ENCODE measurements at regions not wholly inside any gene's neighbourhood (a gene's known extent, or its start where the extent isn't known, plus 50 kb on each side); places are given as distances from the start of the nearest gene placed in this dataset.

DNA sequence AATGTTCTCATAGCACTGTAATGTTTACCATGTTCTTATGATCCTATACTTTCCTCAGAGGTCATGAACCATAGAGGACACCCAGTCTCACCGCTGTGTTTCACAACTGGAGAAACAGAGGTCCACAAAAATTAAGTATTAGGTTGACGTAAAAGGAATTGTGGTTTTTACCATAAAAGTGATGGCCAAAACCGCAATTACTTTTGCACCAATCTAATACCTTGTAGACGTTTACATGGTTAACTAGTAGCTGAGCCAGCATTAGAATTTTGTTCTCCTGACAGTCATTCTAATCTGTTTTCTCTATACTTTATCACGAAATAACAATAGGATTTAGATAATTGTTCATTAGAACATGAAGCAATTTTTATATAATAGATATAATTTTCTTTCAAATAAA, 763.4 kb upstream of the ARGLU1 start:
- DNase-seq (ENCODE audit: low read depth in 2 of 2) = no peak

DNA sequence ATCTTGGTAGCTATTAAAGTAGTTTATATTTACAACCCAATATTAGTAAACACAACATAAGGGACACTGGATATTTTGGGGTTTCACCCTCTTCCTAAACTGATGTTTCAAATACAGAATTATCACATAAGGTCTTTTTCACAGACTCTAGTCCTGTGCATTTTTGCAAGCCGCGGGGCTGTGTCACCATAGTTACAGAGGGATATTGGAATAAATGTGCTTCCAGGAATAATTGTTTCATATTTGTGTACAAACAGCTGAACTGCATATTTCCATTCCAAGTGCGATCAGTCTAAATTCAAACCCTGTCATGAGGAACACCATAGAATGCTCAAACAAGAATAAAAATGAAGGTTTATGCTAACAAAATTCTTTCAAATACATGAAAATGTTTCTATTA, 762.5 kb upstream of the ARGLU1 start:
- no peak for DNase-seq (ENCODE audit: low read depth in 2 of 2)

DNA sequence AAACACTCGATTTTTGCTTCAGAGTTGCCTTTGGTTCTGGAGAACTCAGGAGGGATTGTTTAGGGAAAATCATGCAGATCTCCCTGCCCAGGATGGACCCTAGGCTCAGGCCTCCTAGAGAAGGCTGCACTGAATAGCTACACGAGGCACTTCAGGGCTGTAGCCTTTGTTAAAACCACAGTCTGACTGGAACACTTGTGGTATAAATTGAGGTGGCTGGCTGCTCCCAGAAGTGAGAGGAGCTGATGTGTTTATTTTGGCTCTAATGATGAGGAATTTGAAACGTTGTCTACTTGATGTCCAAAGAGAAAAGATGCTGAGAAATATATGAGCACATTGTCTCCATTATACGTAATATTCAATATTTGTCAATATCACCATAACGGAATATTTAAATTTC, 762.1 kb upstream of the ARGLU1 start:
- no peak for DNase-seq (ENCODE audit: low read depth in 2 of 2)

DNA sequence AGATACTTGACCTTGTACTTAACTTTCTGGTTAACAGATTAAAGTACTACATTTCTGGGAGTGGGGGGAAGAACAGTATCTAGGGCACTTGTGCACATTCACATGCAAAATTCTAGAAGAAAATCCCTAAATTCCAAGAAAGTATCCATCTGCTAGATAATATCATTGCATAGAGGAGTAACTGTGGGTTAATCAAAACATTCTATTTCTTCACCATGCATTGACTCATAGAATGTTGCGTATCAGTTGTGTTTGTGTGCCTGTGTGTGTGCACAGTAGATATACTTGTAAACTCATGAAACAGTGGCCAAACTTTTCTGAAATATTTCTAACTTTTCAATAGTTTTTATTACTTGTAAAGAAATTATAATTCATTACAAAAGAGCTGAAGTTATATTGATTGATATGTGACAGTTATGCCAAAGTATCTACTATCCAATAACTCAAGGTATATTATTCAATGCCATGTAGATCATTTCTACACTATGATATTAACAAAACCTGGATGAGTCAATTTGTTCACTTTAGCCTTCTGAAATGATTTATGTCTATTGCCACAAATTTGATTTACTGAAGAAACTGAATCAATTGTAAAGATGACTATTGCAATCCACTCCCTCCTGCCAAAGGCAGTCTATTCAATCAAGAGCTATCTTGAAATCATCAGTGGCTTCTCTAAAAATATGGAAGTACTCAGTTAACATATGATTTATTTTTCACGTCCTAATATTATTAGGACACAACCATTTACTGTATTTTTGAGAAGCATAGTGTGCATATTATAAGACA, 756.7 kb upstream of the ARGLU1 start:
- no peak for DNase-seq (ENCODE audit: low read depth in 2 of 2)

DNA sequence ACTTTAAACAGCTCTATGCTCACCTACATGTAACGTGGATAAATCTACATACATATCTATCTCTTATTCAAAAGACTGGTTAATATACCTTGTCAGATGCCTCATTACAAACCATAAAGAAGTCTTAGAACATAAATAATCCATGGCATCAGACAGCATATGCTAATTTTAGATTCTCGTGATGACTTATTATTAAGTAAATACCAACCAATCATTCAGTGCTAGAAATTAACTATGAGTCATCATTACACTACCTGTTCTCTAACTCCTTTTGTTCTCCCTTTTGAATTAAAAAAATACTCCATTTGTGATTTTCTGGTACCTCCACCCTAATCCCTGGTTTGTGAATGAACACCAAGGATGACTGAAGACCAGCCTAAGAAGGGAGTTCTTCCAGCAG, 754.3 kb upstream of the ARGLU1 start:
- no peak for DNase-seq (ENCODE audit: low read depth in 2 of 2)

DNA sequence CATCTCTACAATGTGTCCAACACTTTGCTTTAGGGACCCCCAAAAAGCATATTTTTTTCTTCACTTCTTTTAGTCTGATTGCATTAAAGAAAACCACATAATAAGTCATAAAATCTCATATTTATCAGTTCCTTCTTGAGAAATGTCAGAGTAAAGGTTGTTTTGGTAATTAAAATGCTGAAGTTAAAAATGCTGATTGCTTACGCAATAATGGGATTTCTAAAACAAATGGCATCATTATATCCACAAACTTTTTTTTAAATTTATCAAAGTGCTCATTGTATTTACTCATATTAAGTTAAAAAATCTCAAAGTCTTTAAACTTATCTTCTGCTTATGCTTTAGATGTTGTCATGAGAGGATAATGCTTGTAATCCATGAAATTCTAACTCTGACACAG, 737.2 kb upstream of the ARGLU1 start:
- no peak for DNase-seq (ENCODE audit: low read depth in 2 of 2)

DNA sequence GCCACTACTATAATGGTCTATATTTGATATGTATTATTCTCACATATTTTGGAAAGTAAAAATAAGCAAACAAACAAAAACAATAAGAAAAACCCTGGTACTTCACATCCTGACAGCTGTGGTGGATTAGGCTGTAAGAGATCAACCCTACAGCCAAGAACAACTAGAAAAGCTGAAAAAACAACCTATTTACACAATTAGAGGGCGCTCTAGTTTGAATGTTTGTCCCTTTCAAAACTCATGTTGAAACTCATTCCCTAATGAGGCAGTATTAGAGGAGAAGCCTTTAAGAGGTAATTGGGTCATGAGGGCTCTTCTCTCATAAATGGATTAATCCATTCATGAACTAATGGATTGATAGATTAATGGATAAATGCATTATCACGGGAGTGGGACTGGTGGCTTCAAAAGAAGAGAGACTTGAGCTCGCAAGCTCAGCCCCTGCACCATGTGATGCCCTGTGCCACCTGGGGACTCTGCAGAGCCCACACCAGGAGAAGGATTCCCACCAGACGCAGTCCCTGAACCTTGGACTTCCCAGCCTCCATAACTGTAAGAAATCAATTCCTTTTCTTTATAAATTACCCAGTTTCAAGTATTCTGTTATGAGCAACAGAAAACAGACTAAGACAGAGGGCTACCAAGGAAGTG, 733.9 kb upstream of the ARGLU1 start:
- DNase-seq (ENCODE audit: low read depth in 2 of 2) = no peak

DNA sequence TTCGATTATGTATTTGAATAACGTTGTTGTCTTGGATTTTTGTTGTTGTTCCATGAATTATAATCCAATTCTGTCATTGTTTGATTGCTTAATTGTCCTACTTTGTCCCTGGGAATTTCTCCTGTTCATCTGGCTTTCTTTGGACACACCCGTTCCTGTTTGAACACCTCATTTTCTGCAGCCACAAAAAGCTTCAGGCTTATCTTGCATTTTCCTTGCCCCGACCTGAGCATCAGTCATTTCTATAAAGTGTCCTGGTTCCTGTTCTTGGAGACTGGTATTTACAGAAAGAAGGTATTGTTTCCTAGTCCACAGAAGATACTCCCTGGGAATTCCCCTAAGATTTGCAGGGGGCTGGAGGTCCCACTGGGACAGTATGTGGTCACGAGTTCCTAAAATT, 731.8 kb upstream of the ARGLU1 start:
- no peak for DNase-seq (ENCODE audit: low read depth in 2 of 2)

DNA sequence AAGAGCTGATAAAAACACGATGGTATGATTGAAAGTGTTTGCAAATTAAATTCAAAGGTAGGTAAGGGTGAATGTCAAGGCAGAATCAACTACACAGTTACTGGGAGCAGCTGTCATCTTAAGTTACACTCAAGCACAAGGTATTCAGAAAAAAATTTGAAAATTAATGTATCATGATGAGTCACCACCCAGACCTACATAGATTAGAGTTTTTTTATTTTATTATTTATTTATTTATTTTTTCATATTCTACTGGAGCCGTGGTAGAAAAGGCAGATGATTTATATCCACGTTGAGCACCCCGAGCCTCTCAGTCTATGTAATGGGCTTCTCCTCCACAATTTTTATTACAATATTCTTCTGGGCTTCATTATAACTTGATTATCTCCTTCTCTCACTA, 728.9 kb upstream of the ARGLU1 start:
- DNase-seq (ENCODE audit: low read depth in 2 of 2) = no peak

DNA sequence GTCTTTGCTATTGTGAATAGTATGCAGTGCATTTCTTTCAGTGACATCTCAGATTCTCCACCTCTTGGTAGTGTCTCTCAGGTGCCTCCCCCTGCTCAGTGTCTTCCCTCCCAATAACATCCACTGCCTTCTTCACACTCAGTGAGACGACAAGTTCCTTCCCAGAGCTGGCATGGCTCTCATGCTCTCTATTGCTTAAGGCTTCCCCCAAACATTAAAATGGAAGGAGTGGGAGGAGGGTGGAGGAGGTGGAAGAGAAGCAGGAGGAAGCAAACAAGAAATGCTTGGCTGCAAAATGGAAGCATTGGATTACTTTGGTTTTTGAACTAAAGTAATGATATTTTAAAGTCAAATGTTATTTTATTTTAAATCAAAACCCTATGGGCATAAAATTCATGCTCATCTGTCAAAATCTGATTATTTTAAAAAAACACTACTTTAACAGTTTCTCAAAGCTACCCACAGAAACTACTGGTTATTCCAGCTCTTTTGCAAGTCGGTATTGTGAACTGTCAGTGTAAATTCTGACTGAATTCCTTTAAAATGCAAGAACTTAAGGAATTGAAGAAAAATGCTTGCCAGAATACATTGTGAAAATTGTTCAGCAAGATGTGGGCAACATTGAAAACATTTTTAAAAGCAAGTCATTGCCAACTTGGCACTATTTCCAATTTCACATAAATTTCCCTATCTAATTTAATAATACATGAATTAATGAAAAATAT, 727.6 kb upstream of the ARGLU1 start:
- DNase-seq (ENCODE audit: low read depth in 2 of 2) = no peak

DNA sequence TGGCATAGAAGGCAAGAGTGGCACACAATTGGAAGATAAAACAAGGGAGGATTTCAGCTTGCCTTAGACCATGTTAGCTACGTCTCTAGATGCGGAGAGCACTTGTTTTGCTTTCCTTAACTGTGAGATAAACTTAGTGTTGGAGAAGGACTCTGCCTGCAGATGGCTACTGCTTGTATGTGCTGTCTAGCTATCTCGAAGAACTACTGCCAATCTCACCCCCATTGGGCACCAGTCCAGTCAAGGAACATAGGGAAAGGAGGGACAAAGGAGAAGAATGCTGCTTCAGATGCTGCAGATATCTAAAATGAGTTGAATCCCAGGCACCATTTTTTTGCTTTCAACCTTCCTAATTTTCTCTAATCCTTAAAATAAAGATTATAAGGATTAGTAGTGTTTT, 726.0 kb upstream of the ARGLU1 start:
- no peak for DNase-seq (ENCODE audit: low read depth in 2 of 2)

DNA sequence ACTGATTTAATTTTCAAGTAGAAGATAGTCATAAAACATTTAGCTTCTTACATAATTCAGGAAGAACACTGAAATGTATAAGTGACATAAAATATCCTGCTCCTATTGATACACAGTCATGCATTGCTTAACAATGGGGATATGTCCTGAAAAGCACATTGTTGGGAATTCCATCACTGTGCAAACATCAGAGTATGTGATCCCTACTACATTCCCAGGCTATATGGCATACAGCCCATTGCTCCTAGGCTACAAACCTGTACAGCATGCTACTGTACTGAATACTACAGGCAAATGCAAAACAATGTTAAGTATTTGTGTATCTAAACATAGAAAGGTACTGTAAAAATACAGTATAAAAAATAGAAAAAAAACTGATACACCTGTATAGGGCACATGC, 723.9 kb upstream of the ARGLU1 start:
- DNase-seq (ENCODE audit: low read depth in 2 of 2) = no peak

DNA sequence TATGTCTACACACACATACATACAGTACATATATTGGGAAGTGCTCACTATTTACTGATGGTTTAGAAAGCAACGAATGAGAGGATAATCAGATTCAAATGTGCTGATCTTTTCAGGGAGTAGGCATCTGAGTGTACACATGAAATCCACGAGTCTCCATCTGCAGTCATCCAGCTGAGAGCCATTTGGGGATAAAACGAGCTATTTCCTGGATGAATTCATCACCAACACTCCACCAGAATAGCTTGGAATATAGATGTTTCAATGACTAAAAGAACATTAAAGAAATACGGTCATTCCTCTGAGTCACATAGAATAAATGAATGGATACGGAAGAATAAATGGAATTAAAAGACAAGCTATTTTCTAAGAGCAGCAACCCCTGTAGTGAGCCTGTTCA, 721.6 kb upstream of the ARGLU1 start:
- no peak for DNase-seq (ENCODE audit: low read depth in 2 of 2)

DNA sequence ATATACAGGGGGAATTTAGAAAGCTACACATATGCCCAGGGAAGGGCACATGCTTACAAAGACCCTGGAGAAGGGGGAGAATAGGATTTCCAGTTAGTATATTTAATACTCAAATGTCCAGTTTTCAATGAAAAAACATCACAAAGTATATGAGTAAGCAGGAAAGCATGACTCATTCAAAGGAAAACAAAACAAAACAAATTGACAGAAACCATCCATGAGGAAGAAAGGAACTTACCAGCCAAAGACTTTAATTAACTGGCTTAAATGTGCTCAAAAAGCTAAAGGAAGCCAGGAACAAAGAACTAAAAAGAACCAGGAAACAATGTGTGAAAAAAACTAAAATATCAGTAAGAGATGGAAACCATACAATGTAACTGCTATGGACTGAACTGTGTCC, 716.2 kb upstream of the ARGLU1 start:
- DNase-seq (ENCODE audit: low read depth in 2 of 2) = no peak

DNA sequence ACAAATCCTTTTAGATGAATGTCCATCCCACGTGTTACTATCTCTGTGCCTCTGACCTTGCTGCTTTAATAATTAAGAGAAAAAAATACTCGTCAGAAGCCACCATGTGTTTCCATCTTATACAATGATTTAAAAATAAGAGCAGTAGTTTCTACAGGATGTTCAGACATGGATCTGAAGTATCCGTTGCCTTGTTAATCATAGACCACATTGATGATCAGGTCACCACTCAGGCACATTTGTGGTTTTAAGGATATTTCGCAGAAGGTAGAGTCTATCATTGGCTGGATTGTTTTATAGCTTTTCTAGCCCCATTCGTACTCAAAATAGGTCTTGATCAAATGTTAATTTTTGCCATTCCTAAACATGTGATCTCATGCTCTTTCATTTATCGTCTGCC, 710.0 kb upstream of the ARGLU1 start:
- DNase-seq (ENCODE audit: low read depth in 2 of 2) = no peak

DNA sequence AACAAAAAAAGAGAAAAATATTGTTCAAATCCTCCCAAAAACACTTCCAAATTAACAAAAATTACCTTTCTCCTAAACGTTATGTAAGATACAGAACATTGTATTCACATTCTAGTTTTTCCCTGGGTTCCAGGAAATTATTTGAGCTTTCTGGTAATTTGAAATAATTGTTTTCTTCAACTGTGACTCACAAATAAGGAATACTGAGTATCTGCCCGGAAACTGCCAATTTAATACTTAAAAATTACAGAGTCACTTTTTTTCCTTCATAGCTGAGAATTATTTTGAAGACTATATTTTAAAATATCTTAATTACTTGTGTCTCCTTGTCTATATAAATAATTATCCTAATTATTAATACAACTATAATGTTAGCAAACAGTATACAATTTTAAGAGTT, 709.0 kb upstream of the ARGLU1 start:
- no peak for DNase-seq (ENCODE audit: low read depth in 2 of 2)

DNA sequence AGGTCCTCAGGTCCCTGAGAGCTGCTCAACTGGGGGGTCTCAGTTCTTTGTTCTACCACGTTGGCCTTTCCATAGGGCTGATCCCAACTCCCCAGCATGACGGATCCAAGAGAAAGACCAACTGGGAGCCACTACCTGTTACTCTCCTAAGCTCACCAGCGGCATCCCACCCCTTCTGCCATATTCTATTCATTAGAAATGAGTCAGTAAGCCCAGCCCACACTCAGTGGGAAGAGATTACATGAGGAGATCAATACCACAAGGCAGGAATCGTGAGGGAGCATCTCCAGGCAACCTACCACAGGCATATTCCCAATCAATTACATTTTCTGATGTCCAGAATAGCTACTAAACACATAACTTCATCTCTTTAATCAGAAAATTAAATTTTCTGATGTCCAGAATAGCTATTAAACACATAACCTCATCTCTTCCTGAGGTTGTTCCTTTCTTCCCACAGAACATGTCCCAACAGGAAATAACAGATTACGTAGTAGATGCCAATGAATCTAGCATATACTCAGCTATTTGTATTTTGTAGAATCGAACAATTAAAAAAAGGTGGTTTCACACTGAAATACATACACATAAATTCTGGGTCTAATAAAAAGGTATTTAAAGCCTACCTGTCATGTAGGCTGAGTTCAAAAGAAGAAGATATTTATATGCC, 708.1 kb upstream of the ARGLU1 start:
- DNase-seq (ENCODE audit: low read depth in 2 of 2) = no peak

DNA sequence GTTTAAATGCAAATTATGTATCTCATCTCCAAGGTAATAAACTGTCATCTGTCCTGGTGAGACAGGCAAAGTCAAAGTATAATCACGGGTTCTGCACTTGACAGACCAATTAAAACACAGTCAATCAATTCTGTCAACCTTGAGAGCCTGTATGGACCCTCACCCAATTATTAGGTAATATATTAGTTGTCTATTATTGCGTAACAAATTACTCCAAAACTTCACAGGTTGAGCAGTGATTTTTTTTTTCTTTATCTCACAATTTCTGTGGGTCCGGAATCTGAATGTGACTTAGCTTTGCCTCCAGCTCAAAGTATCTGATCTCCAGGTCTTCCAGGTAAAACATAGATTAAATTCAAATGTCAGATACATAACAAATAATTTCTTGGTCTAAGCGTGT, 707.4 kb upstream of the ARGLU1 start:
- DNase-seq (ENCODE audit: low read depth in 2 of 2) = no peak

DNA sequence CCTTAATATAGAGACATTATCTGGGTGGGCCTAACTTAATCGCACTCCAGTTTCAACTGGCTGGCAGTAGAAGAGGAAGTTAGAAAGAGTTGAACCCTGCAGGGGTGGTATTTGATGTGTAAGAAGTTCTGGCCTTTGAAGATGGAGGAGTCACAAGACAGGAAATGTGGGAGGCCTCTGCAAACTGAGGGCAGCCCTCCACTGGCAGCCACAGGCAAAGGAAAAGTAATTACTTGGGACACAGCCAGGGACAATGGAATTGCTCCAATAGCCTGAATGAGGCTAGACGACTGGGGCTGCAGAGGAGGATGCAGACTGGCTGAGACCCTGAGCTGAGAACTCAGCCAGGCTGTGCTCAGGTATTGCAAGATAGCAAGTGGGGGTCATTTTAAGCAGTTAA, 703.3 kb upstream of the ARGLU1 start:
- no peak for DNase-seq (ENCODE audit: low read depth in 2 of 2)

DNA sequence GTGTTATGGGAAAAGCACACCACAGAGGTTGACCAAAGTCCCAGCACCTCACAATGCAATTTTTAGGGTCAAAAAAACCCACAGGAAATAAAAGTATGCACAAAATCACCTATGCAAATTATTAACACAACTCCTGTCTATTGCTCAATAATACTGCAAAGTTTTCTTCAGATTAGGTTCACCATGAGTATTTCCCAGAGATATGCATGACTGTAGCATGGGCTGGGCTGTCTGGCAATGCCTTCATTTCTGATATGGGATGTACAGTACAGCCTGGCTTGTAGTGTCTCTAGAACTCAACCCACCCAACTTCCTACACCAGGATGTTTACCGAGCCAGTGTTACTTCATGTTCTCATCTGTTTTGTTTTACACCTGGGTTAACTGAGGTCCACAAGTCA, 698.7 kb upstream of the ARGLU1 start:
- no peak for DNase-seq (ENCODE audit: low read depth in 2 of 2)

DNA sequence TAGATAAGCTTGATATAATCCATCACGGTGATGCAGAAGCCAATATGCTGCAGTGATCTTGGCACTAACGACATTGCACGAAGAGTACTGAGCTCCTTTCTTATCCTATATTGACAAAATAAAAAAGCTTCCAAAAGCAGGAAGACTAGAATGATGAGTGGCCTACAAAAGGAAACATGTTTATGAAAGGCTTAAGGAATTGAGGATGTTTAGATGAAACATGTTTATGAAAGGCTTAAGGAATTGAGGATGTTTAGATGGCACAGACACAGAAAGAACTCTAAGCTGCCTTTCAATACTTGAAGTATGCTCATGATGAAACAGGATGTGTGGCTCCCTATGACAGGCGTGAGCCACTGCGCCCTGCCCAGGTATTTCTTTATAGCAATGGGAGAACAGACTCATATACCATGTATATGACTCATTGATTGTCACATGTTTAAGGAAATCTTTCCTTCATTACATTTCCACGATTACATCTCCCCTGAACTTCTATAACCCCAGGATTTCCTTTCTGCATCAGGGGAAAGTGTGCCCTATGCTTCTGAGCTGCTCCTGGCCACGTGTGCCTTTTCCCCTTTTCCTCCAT, 690.8 kb upstream of the ARGLU1 start:
- no peak for DNase-seq (ENCODE audit: low read depth in 2 of 2)

DNA sequence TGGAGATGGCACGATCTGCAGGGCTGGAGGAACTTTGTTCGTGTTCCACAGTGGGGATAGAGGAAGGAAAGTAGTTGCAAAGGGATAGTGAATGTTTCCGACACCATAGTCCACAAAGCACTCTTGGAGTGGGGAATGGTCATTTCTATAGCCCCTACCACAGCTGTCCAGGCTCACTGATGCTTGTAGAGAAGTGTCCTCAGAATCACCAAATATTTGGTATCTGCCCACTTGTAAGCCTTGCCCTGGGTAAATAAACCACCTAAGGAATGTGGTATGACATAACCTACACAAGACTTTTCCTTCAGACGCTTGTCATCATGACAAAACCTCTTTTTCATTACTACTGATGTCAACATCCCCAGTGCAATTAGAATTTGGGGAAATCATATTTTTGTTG, 686.5 kb upstream of the ARGLU1 start:
- no peak for DNase-seq (ENCODE audit: low read depth in 2 of 2)
